ENCODE measurements at regions not wholly inside any gene's neighbourhood (a gene's known extent, or its start where the extent isn't known, plus 50 kb on each side); places are given as distances from the start of the nearest gene placed in this dataset.

- Mint-ChIP-seq H3K27ac (no peak overlapping the region), H3K9me3 (no peaks in the 10 kb centered on the region), H3K36me3 (no peaks in the 10 kb centered on the region), H3K27me3 (no peaks in the 10 kb centered on the region), H3K4me1 (ENCODE audit: low read depth) (no peaks in the 10 kb centered on the region), H3K4me3 (no peak overlapping the region)
- intact Hi-C loops (cut with micrococcal nuclease) = no loop called here
- ChIA-PET POLR2A (no interaction called here), CTCF (no interaction called here)
- DNase-seq = no peak
Measured at GRCh38 chr5:156261275-156261939, 65.6 kb upstream of the SGCD start.

GRCh38 chr5:156271569-156271968 lies 55.4 kb upstream of the SGCD start:
- peaks cover 7% of the 10 kb centered on the region for H3K9me3 Mint-ChIP-seq
- DNase-seq = no peak
- H3K27ac Mint-ChIP-seq = no peak overlapping the region
- no peaks in the 10 kb centered on the region for H3K27me3 Mint-ChIP-seq
- H3K36me3 Mint-ChIP-seq = no peaks in the 10 kb centered on the region
- ChIA-PET CTCF (no interaction called here), POLR2A (no interaction called here)
- intact Hi-C loops (cut with micrococcal nuclease) = no loop called here
- no peak overlapping the region for H3K4me3 Mint-ChIP-seq
- H3K4me1 Mint-ChIP-seq (ENCODE audit: low read depth) = no peaks in the 10 kb centered on the region

DNA sequence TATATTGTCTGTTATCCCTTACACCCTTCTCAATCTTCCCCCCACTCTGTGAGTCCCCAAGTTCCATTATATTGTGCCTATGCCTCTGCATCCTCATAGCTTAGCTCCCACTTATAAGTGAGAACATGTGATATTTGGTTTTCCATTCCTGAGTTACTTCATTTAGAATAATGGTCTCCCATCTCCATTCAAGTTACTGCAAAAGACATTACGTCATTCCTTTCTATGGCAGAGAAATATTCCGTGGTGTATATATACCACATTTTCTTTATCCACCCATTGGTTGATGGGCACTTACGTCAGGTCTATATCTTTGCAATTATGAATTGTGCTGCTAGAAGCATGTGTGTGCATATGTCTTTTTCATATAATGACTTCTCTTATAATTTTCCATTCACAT lies 54.8 kb upstream of the SGCD start:
- Mint-ChIP-seq H3K9me3 (peaks cover 7% of the 10 kb centered on the region), H3K4me1 (ENCODE audit: low read depth) (no peaks in the 10 kb centered on the region), H3K4me3 (no peak overlapping the region), H3K27me3 (no peaks in the 10 kb centered on the region), H3K36me3 (no peaks in the 10 kb centered on the region), H3K27ac (no peak overlapping the region)
- DNase-seq = no peak
- intact Hi-C loops (cut with micrococcal nuclease) = no loop called here
- CTCF ChIA-PET = no interaction called here
- POLR2A ChIA-PET = no interaction called here

DNA sequence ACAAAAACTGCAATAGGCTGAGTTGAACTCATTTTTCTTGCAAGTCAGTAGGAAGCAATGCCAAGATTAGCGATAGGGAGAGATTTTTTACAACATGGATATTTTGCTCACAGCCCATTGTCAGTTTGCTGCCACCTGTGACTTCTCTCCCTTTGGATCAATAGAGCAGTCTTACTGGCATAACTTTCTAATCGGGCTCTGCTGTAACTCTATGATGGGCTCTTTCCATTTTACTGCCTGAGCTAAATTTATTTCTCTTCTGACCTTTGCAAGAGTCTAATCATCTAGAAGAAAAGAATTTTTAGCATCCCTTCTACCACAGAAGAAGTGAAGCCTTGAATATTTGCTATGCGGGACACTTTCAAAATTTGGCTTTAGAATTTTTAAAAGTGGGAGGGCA lies 53.6 kb upstream of the SGCD start:
- Mint-ChIP-seq H3K27ac (no peak overlapping the region), H3K4me1 (ENCODE audit: low read depth) (no peaks in the 10 kb centered on the region), H3K9me3 (peaks cover 5% of the 10 kb centered on the region), H3K36me3 (no peaks in the 10 kb centered on the region), H3K4me3 (no peak overlapping the region), H3K27me3 (no peaks in the 10 kb centered on the region)
- CTCF ChIA-PET = no interaction called here
- DNase-seq = no peak
- POLR2A ChIA-PET = no interaction called here
- intact Hi-C loops (cut with micrococcal nuclease) = no loop called here

- H3K27me3 Mint-ChIP-seq = no peaks in the 10 kb centered on the region
- H3K9me3 Mint-ChIP-seq = peaks cover 5% of the 10 kb centered on the region
- DNase-seq = no peak
- POLR2A ChIA-PET = no interaction called here
- CTCF ChIA-PET = no interaction called here
- no peak overlapping the region for H3K4me3 Mint-ChIP-seq
- no peaks in the 10 kb centered on the region for H3K36me3 Mint-ChIP-seq
- no peak overlapping the region for H3K27ac Mint-ChIP-seq
- intact Hi-C loops (cut with micrococcal nuclease) = no loop called here
- no peaks in the 10 kb centered on the region for H3K4me1 Mint-ChIP-seq (ENCODE audit: low read depth)
Measured at GRCh38 chr5:156274453-156274852, 52.5 kb upstream of the SGCD start.

All from activated CD4-positive, alpha-beta memory T cell treated with anti-CD3 and anti-CD28 coated beads for 36 hours (primary cell).